Left renal cortex interstitium (tissue), 4 donors: ENCODE measurements at regions not wholly inside any gene's neighbourhood (a gene's known extent, or its start where the extent isn't known, plus 50 kb on each side); places are given as distances from the start of the nearest gene placed in this dataset.

Experiments used
- DNase-seq, 4 donors: peaks; one replicate each; pipeline ENCODE4 v3.0.0-alpha.2; 2013; ENCODE audit warnings: low read depth in 4 of 4, low spot score in 2 of 4, missing footprints in 1 of 4

DNA sequence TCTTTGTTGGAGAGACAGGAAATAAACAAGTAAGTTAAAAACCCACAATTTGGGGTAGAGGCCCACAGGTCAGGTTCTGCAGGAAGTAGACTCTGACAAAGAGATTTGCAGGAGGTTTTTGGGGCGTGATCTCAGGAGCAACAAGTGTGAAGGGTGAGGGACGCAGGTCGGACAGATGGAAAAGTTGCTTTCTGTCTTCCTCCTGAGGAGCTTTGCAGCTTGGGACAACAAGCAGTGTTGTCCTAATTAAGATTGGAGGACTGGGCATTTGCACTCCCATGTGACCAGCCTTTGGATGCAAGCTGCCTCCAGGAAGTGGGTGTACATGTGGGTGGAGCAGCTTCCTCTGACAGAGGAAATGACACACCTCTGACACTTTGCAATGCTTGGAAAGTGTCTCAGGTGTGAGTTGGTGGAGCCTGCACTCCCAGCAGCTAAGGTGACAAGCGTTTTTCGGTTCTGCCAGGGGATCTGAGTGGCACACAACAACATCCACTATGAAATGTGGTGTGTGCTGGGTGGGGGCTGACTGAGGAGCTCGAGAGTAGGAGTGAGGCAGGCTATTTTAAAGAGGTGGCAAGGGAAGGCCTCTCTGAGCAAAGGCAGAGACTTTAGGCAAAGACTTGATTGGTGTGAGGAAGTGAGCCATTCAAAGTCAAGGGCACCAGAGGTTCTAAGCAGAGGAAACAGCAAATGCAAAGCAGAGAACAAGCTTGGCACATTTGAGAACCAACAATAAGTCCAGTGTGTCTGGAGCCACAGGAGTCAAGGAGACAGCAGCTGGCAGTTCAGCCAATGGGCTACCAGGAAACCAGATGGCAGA lies 339.8 kb upstream of the GATB start:
- DNase-seq = no peak

DNA sequence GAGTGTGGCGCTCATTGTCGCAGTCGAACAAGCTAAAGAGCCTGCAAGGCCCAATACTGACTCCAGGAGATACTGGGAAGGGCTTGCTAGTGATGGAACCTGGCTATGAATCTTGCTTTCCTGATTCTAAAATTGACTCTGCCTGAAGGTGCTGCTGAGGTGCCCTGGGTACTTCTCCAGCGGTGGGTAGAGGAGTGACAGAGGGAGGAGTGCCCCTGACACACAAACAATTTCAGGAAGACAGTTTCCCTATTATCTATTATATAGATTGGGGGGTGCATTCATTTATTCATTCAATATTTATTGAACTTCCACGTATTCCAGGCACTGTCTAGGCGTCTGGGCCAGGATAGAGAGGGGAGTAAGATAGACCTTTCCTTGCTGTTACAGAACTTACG lies 339.2 kb upstream of the GATB start:
- no peak for DNase-seq

DNA sequence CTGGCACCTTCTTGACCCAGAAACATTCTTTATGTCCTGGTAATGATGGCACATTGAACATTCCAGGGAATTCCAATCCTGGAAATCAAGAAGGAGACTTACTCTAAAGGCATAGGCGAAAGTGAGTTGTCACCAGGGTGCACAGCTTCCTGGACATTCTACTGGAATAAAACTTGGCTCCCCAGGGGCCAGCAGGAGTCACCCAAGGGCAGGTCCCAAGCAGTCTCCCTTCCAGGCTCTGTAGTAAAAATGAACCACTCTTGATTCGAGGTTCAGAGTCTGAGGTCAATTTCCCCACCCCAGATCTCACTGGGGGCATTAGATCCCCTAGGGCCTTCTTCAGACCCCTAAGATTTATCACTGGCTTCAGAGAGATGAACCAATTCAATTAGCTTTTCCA lies 338.7 kb upstream of the GATB start:
- DNase-seq = no peak

DNA sequence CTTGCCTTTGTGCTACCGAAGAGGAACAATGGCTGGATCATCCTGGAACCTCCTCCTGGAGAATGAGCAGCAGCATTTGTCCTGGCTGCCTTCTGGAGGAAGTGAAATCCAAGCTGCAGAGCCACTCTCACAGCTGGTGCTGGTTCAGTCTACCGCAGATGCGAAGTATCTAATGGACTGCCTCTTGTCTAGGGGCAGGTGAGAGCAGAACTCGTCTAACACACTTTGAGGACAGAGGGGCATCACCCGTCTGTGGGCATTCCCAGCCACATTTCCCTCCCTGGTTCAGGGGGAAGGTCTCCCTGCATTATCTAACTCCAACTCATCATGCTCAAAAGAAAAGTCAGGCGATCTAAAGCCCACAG lies 338.2 kb upstream of the GATB start:
- no peak for DNase-seq

DNA sequence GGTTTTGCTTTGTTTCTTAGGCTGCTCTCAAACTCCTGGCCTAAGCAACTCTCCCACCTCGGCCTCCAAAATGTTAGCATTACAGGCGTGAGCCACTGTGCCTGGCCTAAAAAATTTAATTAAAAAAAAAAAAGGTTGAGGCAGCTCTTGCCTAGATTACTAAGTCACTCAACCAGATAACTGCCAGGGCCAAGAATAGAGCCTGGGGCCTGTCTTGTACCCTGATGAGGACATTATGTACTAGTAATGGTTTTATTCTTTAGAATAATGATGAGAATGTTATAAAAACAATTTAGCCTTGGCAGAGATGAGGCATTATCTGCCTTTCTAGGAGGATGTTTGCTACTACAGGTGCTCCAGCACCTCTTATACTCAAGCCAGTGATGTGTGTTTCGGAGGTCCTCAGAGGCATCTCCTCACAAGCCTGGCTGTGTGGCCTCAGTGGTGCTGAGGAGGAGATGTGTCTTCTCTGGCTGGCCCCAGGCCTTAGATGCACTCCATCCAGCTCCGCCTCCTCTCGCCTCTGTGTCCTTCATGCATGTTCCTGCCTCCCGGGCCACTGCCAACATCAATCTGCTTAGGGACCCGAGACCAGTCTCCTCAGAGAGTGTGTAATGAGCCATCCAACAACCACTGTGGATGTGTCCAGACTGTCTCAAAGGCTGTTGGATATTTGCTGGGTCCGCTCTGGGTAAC lies 337.7 kb upstream of the GATB start:
- no peak for DNase-seq

DNA sequence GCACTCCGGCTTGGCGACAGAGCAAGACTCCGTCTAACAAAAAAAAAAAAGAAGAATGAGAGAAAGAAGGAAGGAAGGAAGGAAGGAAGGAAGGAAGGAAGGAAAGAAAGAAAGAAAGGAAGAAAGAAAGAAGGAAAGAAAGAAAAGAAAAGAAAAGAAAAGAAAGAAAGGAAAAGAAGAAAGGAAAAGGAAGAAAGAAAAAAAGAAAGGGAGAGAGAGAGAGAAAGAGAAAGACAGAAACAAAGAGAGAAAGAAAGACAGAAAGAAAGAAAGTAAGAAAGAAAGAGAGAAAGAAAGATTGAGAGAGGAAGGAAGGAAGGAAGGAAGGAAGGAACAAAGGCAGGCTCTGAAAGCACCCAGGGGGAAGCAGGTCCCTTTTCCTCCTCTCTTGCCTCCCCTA lies 336.6 kb upstream of the GATB start:
- DNase-seq = no peak

DNA sequence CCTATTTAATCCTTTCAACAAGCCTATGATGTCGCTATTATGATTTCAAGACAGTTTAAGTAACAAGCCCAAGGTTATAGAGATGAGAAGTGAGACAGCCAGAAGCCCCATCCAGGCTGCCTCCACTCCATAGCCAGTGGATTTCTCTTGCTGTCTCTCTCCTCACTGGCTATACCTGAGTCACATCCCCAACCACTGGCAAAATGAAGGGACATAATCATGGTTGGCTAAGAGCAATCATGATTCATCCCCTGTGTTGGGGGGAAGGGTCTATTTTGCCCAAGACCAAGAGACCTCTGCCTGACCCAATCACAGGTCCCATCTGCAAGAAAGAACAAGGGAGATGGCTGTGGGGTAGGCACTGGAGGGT lies 334.9 kb upstream of the GATB start:
- DNase-seq = no peak

DNA sequence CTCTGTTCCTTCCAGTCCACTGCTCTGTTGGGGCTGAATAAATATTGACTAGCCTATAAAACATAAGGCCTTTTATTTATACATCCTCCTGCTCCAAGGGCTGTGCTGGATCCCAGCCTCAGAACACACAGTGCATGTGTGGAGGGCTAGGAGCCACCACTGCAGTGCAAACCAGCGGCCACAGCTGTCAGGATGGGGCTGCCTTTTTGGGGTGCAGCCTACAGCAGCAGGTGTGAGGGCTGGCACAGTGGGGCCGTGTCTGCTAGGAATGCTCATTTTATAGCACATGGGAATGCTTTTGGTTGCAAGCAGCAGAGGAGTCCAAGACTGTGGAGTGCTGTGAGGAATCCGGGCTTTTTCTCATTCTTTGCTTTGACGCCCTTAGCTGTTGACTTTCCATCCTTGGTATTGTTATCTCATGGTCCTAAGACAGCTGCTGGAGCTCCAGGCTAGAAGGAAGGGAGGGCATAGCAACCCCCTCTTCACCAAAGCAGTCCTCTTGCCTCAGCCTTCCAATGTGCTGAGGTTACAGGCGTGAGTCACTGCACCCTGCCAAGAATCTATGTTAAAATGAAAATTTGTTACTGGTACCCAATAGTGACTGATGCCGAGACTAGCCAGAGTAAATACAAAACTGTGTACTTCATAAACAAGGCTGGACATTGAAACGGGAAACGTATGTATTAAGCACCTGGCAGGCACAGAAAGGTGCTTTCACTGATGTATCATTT lies 334.3 kb upstream of the GATB start:
- no peak for DNase-seq

DNA sequence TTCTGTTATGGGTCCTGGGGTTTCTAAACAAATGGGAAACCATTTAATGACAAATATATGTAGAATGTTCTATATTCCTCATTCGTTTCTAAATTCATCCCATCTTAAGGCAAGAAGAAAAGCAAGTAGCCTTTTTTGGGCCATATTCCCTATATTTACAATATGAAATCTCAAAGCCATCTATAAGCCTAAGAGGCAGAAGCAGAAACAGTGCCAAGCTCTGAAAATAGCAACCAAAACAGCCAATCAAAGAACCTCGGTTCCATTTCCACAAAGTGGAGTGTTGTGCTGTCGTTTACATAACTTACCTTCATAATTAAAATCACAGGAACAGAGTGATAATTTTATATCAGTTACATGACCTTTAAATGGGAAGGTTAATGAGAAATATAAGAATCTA lies 330.6 kb upstream of the GATB start:
- DNase-seq = no peak

DNA sequence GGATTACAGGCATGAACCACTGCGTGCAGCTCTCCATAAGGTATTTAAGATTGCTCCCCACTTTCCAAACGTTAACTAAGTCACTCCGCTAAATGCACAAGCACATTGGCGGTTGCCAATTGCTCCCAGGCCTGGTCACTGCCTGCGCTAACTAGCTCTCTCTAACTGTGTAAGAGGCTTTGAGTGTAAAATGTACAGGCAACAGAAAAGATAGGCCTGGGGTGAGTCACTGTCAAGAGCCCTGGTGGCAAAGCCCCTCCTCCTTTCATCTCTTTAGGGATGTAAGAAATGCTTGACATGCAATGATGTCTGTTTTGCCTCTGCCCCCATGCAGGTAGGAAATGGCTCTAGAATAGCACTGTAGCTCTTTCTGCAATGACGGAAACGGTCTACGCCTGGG lies 329.7 kb upstream of the GATB start:
- no peak for DNase-seq

DNA sequence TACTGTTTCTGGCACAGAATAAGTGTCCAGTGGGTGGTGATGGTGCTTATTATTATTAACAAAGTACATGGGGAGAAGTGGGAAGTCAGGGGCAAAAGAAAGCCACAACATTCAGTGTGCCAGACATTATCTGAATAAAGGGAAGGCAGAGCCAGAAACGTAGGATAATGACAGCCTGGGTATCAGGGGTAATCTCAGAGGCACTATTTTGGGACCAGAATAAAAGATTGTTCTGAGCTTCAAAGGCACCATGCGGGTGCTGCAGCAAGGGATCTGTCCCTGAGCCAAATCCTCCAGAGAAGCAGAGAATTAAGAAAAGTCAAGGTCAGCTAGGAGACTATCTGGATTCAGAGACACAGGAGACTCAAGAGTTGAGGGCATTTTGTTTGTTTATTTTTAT lies 328.8 kb upstream of the GATB start:
- DNase-seq = no peak

DNA sequence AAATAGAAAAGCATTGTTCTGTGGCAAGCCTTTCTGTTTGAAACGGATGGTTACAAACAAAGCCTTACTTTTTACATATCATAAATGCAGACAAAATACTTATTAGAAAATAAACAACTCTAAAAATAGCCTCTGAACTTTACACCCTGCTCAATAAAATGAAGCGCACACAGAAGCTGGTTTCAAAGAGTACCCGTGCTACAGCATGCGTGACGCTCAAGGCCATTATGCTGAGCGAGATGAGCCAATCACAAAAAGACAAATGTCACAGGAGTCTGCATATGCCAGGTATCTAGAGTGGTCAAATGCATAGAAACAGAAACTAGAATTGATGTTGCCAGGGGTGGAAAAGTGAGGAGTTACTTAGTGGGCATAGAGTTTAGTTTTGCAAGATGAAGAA lies 326.5 kb upstream of the GATB start:
- no peak for DNase-seq

DNA sequence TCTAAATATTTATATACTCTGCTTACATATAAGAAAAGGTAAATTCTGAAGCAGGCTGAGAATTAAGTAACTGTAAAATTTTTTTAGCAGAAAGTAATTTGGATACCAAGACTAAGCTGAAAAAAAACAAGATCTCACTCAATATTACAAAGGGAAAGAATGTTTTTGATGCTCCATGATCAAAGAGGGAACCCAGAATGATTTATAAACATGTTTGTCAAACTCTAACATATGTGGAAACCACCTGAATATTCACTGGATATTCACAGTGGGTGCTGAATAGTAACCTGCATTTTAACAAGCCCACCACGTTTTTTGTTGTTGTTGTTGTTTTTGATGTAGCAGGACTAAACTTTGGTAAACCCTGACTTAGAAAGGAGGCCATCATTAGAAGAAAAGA lies 324.9 kb upstream of the GATB start:
- DNase-seq = no peak

DNA sequence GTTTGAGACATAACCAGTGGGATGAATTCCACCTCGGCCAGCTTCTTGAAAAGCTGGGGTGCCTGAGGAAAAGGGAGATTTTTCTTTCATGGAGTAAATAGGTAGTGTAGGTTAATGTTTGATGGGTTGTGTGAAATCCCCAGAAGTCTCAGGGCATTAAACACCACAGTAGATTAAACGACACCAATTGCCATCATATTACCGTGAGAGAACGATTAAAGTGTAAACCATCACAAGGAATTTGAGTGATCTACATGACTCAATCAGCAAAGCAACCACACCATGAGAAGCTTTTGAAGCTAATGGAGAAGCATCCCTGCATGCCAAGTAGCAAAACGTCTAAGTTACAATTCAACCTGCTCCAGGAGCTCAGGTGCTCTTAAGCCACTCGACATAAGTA lies 322.5 kb upstream of the GATB start:
- no peak for DNase-seq

DNA sequence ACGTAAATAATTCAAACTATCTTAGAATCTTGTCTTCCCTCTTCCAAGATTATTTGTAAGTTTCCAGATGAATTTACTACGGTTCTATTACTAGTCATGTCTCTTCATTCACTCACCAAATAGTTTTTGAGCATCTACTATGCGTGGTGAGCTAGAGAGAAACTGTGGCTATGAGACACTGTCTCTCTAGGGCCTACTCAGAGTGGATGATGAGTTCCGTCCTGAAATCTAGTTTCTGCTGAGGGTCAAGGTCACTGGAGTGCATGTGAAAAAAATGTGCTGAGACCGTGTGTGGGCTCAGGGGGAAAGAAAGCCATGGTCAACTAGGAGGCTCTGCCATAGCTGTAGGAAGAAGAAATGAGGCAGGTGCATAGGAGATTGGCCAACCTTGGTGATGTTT lies 320.2 kb upstream of the GATB start:
- no peak for DNase-seq

DNA sequence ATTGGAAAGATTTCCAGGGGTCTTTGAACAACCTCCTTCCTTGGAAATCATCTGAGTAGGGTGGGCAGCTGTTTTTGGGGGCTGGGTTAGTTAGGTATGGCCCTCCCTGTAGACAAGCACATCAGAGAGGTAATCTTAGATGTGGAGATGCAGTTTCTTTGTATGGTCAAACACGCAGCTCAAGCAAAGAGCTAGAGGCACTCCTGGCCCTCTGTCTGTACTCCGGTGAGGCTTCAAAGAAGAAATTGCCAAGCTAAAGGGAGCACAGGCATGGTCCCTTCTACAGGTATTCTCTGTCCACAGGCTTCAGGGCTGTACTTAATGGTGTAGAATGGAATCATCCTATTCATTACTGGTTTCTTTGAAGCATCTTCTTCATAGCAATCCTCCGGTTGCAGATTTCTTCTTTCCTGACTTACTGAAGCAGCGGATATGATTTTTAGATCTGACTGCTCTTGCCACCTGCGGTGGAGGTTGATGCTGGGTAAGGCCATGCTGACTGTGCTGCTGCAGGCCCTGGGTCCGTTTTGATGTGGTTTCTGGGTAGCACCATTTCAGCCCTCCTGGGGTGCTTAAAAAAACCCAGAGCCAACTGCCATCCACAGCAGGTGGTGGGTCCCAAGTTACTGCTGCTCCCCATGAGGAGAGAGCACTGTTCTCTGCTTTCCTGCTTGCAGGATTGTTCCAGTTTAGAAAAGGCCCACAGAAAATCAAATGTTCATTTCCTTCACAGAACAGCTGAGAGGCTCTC lies 318.9 kb upstream of the GATB start:
- no peak for DNase-seq

DNA sequence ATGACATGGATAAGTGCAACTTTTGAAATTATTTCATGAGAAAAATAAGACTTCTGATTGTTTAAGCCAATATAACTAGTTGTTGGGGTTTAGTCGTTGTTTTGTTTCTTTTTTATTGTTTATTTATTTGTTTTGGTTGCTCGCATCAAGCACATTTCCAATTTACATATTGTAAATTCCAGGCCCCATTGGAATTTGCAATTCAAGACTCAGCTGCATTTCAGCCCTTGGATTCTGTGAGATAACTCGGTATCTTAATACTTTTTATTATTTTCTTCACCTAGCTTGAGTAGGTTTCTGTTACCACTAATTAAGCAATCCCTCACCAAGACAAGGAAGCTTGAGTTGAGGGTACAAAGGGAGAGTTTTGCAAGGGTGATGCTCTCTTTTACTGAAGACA lies 318.3 kb upstream of the GATB start:
- no peak for DNase-seq

DNA sequence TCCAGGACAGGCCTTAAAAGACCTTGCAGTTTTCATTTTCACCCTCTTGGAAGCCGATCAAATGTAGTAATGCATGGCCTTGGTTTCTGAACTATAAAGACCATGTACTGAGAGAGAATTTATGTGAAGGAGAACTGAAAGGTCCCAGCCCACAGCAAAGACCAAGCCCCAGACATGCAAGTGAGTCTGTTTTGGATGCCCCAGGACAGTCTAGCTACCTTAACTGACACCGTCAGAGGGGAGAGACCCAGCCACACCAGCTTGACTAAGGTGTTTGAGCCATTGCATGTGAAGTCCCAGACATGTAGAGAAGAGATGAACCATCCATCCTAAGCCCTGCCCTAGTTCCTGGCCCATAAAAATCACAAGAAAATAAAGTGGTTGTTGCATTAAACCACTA lies 316.8 kb upstream of the GATB start:
- DNase-seq = no peak

DNA sequence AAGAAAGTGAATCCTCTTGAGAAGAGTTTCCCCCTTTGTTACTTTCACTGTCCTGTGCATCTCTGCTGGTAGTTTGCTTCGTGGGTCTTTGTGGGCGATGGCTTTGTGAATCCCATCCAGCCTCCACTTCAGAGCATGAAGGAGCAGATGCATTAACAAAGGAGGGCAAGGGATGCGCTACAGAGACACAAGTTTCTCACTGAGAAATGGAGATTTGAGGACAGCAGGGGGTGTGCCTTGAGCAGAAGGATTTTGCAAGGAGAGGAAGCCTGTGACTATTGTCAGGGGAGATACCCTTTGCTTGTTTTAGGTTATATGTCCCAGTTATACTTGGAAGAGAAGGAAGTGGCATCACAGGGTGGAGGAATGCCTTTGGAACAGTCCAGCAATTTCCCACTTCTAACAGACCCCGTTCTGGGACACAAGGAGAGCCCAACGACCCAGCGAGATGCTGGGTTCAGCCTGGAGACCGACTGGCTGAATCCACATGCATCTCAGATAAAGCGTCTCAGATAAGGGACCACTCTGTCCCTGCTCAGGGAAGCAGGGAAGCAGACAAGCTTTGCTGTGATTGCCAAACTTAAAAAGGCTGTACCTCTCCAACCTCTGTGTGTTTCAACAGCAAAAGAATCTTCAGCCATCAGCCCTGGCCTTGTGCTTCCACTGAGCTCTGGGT lies 314.6 kb upstream of the GATB start:
- DNase-seq = no peak

DNA sequence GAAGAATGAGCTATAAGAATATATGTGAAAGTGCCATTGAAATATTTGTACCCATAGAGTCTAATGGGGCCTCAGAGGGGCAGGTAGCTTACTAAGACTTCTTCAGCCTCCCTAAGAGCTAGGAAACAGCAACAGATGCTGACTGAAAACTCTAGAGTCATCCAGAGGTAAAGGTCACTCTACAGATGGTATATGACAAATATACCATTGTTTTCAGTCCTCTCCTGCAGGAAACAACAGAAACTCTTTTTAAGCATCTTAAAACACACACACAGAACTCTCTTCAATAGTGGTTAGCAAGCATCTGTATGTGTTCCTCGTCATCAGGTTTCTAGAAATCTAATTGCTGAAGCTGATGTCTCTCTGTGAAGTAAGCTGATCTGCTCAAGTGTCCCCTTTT lies 313.8 kb upstream of the GATB start:
- no peak for DNase-seq

DNA sequence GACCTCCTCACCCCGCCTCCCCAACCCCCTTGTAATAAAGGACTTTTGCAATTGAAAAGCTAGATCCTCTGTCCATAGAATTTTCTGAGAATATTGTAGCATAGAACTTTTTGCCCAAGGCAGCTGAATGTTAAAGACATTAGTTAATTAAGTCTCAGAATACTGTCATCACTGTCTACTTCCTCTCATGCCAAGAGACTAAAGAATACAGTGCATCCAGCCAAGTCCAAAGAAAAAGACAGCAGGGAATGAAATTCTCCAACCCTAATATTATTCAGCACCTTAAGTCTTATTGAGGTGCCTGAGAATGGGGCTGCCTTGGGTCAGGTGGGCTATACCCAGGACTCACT lies 313.3 kb upstream of the GATB start:
- no peak for DNase-seq
